GM12864 (cell line): ENCODE measurements at regions not wholly inside any gene's neighbourhood (a gene's known extent, or its start where the extent isn't known, plus 50 kb on each side); places are given as distances from the start of the nearest gene placed in this dataset.

Experiments used
- DNase-seq: peaks from one replicate; pipeline ENCODE4 v3.0.0-alpha.2; 2011; ENCODE audit warnings: low read depth
- H3K4me3 ChIP-seq: 2 replicates; pipeline ENCODE4 v1.5.1; 2011; ENCODE audit warnings: mild to moderate bottlenecking, low read depth, low read length, control low read depth
- TF ChIP-seq, protein P1 (sequence below): IDR thresholded peaks from 2 replicates; pipeline ENCODE4 v1.5.1; 2011; ENCODE audit warnings: low read depth, mild to moderate bottlenecking, moderate library complexity, low read length, control low read depth, inconsistent platforms; ENCODE audit errors: missing control alignments

GRCh38 chrX:69318651-69319340 is 153.5 kb upstream of the PJA1 start:
- no peak for DNase-seq
- TF ChIP-seq, protein P1, sequence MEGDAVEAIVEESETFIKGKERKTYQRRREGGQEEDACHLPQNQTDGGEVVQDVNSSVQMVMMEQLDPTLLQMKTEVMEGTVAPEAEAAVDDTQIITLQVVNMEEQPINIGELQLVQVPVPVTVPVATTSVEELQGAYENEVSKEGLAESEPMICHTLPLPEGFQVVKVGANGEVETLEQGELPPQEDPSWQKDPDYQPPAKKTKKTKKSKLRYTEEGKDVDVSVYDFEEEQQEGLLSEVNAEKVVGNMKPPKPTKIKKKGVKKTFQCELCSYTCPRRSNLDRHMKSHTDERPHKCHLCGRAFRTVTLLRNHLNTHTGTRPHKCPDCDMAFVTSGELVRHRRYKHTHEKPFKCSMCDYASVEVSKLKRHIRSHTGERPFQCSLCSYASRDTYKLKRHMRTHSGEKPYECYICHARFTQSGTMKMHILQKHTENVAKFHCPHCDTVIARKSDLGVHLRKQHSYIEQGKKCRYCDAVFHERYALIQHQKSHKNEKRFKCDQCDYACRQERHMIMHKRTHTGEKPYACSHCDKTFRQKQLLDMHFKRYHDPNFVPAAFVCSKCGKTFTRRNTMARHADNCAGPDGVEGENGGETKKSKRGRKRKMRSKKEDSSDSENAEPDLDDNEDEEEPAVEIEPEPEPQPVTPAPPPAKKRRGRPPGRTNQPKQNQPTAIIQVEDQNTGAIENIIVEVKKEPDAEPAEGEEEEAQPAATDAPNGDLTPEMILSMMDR, result no peak

DNA sequence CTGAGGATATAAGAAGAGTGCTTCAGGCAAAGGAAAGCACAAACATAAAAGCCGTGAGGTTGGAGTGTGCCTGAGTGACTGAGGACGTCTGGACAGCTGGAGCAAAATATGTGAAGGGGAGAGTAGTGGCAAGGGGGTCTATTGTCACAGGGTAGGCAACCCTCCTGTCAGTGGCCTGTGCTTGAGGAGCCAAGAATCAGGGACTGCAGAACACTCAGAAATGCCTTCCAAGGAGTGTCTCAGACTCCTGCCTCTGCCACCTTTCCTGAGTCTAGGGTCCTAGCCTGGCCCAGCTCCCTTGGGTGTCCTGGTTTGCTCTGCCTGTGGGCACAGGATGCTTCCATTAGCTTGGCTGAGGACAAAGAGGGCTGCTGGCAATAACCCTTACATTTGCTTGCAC is 152.5 kb upstream of the PJA1 start:
- H3K4me3 ChIP-seq, result no peak overlapping the region

More at GRCh38 chrX:69318651-69319340, 153.5 kb upstream of the PJA1 start:
- H3K4me3 ChIP-seq, result no peak overlapping the region

DNA sequence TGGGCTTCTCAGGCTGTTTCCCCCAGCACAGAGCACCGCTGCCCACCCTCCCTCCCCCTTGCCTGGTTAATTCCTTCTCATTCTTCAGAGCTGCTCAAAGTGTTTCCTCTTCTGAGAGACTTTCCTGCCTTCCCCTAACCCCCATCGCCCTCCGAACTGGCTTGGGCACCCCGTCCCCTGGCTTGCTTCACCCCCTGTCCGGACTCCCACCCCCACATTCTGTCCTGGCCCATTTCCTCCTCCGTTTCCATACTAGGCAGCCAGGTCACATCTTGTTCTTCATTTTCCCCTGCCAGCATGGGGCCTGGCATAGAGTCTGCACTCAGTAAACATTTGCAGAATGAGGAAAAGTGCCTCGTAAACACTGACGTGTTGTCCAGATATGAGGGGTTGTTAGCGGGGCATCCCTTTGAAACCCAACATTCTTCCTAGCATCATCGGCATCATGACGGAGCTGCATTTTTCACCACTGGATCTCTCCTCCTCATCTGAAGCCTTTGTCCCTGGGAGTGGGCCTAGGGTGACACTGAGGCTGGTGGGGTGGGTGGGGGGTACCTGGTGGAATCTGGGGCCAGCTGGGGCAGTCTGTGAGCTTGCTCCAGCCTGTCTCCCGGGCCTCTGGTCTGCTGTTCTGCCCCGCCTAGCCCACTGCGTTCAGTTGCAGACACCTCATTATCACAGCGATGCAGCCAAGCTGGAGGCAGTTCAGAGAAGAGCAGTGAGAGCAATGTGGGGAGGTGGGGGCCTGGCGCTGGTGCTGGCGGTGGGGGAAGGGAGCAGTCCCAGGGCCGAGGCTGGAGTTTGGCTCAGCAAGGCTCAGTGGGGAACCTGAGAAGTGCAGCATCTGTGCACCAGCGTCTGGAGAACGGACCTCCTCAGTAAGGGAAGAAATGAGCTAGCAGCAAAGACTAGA is 149.4 kb upstream of the PJA1 start:
- H3K4me3 ChIP-seq, result no peak overlapping the region
- TF ChIP-seq, protein P1, result no peak
- no peak for DNase-seq

More for the DNA sequence above, 152.5 kb upstream of the PJA1 start:
- TF ChIP-seq, protein P1, result no peak
- DNase-seq, result no peak

DNA sequence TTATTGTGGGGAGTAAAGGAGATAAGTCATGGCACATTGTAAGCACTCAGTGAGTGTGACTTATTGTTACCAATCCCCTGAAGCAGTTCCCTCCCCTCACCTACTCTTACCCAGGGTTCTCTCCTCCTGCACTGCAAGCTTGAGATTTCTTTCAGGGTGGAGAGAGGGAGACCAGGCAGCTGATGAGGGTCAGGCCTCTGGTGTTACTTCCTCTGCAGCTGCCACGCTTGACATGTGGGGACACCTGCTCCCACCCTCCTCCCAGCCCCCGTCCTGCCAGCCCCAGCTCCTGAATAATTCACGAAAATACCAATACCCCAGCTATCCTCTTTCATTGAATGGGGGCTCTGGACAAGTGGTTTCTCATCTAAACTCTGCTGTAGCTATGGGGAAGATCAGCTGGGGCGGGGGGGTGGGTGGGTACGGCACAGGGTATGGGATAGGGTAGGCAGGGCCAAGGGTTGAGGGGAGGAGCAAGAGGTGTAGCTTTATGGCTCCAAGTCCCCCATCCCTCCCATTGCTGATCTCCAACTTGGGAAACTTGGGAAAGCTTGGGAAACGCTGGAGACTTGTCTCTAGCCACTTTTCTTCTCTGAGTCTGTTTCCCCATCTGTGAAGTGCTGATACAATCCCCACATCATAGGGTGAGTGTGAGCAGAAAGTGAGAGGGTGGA is 148.5 kb upstream of the PJA1 start:
- no peak overlapping the region for H3K4me3 ChIP-seq
- TF ChIP-seq, protein P1, result no peak
- DNase-seq, result no peak

DNA sequence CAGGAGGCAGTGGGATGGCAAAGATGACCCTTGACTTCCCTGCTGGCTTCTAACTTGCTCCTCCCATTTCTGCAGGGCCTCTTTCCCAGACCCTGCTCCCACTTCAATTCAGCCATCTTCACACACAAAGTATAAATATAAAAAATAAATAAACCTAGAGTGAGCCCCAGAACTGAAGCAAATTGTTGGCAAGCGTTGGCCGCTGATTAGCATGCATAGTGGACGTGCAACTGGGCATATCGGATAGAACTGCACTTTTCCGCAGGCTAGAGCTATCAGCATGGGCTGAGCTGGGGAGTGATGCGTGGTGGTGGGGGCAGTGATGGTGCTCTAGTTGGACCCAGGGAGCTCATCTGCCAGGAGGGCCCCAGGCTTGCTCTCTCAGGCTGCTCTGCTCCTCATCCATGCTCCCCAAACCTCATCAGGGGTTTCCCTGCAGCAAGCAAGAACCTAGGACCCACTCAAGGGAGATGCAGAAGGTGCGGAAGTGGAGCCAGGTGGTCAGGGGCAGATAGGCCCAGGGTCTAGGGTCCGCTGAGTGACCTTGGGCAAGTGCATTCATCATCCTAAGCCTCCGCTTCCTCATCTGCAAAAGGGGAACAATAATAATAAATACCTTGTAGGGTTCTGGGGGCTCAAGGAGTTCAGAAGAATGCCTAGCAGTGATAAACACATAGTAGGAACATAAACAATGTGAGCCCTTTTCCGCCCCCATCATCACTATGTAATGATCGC is 146.8 kb upstream of the PJA1 start:
- no peak for DNase-seq
- TF ChIP-seq, protein P1, result no peak

GRCh38 chrX:69309074-69309792 is 144.0 kb upstream of the PJA1 start:
- no peak for DNase-seq
- TF ChIP-seq, protein P1, result no peak
- no peak overlapping the region for H3K4me3 ChIP-seq

More for the DNA sequence above, 146.8 kb upstream of the PJA1 start:
- H3K4me3 ChIP-seq, result no peak overlapping the region
